Neural cell (in vitro differentiated cells): ENCODE measurements at regions not wholly inside any gene's neighbourhood (a gene's known extent, or its start where the extent isn't known, plus 50 kb on each side); places are given as distances from the start of the nearest gene placed in this dataset.

Experiments used
- CTCF ChIP-seq: fragments of 450-650 bp; IDR thresholded peaks from 2 replicates; pipeline ENCODE4 v1.5.1; 2014; ENCODE audit warnings: antibody characterized with exemption, mild to moderate bottlenecking, moderate library complexity; ENCODE audit not compliant: poor library complexity, severe bottlenecking
- EZH2 ChIP-seq: fragments of 200-600, 300-800 bp; shearing (Covaris generic), sonication (generic); IDR thresholded peaks from 2 replicates; pipeline ENCODE4 v1.6.1; 2014; ENCODE audit warnings: antibody characterized with exemption, low read length, borderline replicate concordance, mild to moderate bottlenecking; ENCODE audit not compliant: insufficient read depth, poor library complexity, severe bottlenecking

- no peak for TF ChIP-seq EZH2
- TF ChIP-seq CTCF: no peak
Measured at GRCh38 chr7:67955061-67955460, 958.4 kb downstream of the TYW1 start.
